HEK293T (cell line): ENCODE measurements at regions not wholly inside any gene's neighbourhood (a gene's known extent, or its start where the extent isn't known, plus 50 kb on each side); places are given as distances from the start of the nearest gene placed in this dataset.

Source experiments
- CTCF ChIA-PET: fragments of 350-600 bp; formaldehyde crosslinking; extraction: SDS; loops from one replicate; lab custom pipeline; 2021; ENCODE audit warnings: antibody characterized with exemption, inconsistent platforms; lab: Yijun Ruan, JAX
- POLR2A ChIA-PET: fragments of 350-600 bp; formaldehyde crosslinking; extraction: SDS; loops from one replicate; lab custom pipeline; 2020; ENCODE audit warnings: antibody characterized with exemption, inconsistent platforms; lab: Yijun Ruan, JAX
- DNase-seq: peaks from one replicate; pipeline ENCODE4 v3.0.0; 2012; ENCODE audit warnings: mixed read lengths; ENCODE audit errors: extremely low spot score
- ARNT ChIP-seq: fragments of 450-650 bp; IDR thresholded peaks from 2 replicates; pipeline ENCODE4 v1.6.1; 2017; ENCODE audit warnings: mild to moderate bottlenecking
- BHLHE40 ChIP-seq: fragments of 450-650 bp; IDR thresholded peaks from 2 replicates; pipeline ENCODE4 v1.6.1; 2016; ENCODE audit warnings: mild to moderate bottlenecking, moderate library complexity, borderline replicate concordance
- CTBP1 ChIP-seq: fragments of 450-650 bp; IDR thresholded peaks from 2 replicates; pipeline ENCODE4 v1.6.1; 2016; ENCODE audit warnings: borderline replicate concordance
- ELF4 ChIP-seq: fragments of 450-650 bp; IDR thresholded peaks from 2 replicates; pipeline ENCODE4 v1.6.1; 2017; ENCODE audit warnings: antibody characterized with exemption
- FOXA1 ChIP-seq: fragments of 450-650 bp; IDR thresholded peaks from 2 replicates; pipeline ENCODE4 v1.6.1; 2016; ENCODE audit warnings: mild to moderate bottlenecking
- FOXK2 ChIP-seq: fragments of 450-650 bp; IDR thresholded peaks from 2 replicates; pipeline ENCODE4 v1.6.1; 2016; ENCODE audit warnings: mild to moderate bottlenecking
- FOXM1 ChIP-seq: fragments of 450-650 bp; IDR thresholded peaks from 2 replicates; pipeline ENCODE4 v1.6.1; 2017; ENCODE audit warnings: mild to moderate bottlenecking, borderline replicate concordance
- HDGF ChIP-seq: fragments of 450-650 bp; IDR thresholded peaks from 2 replicates; pipeline ENCODE4 v1.6.1; 2017; ENCODE audit warnings: antibody characterized with exemption, borderline replicate concordance
- L3MBTL2 ChIP-seq: fragments of 450-650 bp; conservative IDR thresholded peaks from 2 replicates; pipeline ENCODE4 v1.6.1; 2016; ENCODE audit warnings: mild to moderate bottlenecking
- LEF1 ChIP-seq: fragments of 450-650 bp; IDR thresholded peaks from 2 replicates; pipeline ENCODE4 v1.6.1; 2017; ENCODE audit warnings: mild to moderate bottlenecking, borderline replicate concordance
- NFRKB ChIP-seq: fragments of 450-650 bp; IDR thresholded peaks from 2 replicates; pipeline ENCODE4 v1.6.1; 2016; ENCODE audit warnings: mild to moderate bottlenecking, moderate library complexity
- PKNOX1 ChIP-seq: fragments of 450-650 bp; IDR thresholded peaks from 2 replicates; pipeline ENCODE4 v1.6.1; 2016
- SP1 ChIP-seq: fragments of 450-650 bp; IDR thresholded peaks from 2 replicates; pipeline ENCODE4 v1.6.1; 2017
- SUZ12 ChIP-seq: fragments of 450-650 bp; IDR thresholded peaks from 2 replicates; pipeline ENCODE4 v1.6.1; 2016; ENCODE audit warnings: mild to moderate bottlenecking
- TARDBP ChIP-seq: fragments of 450-650 bp; IDR thresholded peaks from 2 replicates; pipeline ENCODE4 v1.6.1; 2016
- ZNF384 ChIP-seq: fragments of 450-650 bp; IDR thresholded peaks from 2 replicates; pipeline ENCODE4 v1.6.1; 2016

DNA sequence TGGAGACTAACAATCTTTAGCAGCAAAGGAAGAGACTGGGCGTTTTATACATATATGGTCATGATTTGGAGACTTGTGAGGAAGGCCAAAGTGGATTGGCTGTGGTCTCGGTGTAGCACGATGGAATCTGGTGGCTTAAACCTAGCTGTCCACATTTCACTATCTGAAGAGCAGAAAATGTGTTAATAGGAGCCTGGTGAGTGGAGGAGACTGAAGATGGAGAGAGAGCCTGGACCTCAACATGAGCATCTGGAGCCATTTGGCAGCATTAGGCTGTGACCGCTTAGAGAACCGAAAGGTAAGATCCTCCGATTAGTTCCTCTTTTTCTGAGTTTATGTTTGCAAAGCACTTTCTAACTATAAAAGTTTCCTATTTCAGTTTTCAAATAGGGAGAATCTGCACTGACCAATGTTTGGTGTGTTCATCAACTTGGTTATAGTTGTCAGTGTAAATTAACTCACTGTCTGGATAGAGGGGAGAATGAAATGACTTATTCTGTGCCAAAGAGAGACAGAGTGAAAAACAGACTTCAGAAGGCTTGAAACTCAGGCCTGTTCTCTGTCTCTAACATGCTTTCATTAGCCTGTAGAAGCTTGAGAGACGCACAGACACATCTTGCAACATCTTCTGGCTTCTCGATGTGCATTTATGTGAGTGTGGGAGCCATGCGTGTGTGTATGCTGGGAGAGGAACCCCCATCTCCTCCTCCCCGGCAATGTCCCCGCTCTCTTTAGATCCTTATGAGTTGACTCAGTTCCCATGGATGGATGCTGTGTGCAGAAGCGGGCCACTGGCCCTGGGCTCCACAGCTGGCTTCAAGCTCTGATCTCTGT, 244.7 kb upstream of the TBL1XR1 start:
- TF ChIP-seq PKNOX1 = no peak
- TF ChIP-seq ELF4 = no peak
- no peak for TF ChIP-seq ZNF384
- no peak for TF ChIP-seq HDGF
- TF ChIP-seq BHLHE40 = no peak
- TF ChIP-seq SUZ12 = no peak
- TF ChIP-seq L3MBTL2 = no peak
- TF ChIP-seq SP1 = no peak
- no peak for TF ChIP-seq FOXA1
- no peak for TF ChIP-seq ARNT
- TF ChIP-seq LEF1 = no peak
- TF ChIP-seq FOXM1 = no peak
- TF ChIP-seq TARDBP = no peak
- TF ChIP-seq FOXK2 = no peak
- no peak for TF ChIP-seq NFRKB
- TF ChIP-seq CTBP1 = no peak
- ChIA-PET CTCF (no interaction called here), POLR2A (no interaction called here)
- DNase-seq = no peak

GRCh38 chr3:177443469-177443868, 246.2 kb upstream of the TBL1XR1 start:
- TF ChIP-seq ELF4 = no peak
- no peak for TF ChIP-seq FOXM1
- TF ChIP-seq FOXK2 = no peak
- TF ChIP-seq SUZ12 = no peak
- no peak for TF ChIP-seq LEF1
- TF ChIP-seq PKNOX1 = no peak
- no peak for DNase-seq
- ChIA-PET CTCF (no interaction called here), POLR2A (no interaction called here)

- ChIA-PET POLR2A (no interaction called here), CTCF (no interaction called here)
- no peak for DNase-seq
- TF ChIP-seq CTBP1 (no peak), FOXM1 (no peak), ELF4 (no peak), PKNOX1 (no peak), SUZ12 (no peak), NFRKB (no peak), FOXA1 (no peak), LEF1 (no peak), BHLHE40 (no peak)
Measured at GRCh38 chr3:177444696-177445095, 247.4 kb upstream of the TBL1XR1 start.

- TF ChIP-seq L3MBTL2 (no peak), ARNT (no peak), ELF4 (no peak), PKNOX1 (no peak), SP1 (no peak), TARDBP (no peak)
- POLR2A ChIA-PET = no interaction called here
- no peak for DNase-seq
- CTCF ChIA-PET = no interaction called here
Measured at GRCh38 chr3:177445549-177445948, 248.3 kb upstream of the TBL1XR1 start.

DNA sequence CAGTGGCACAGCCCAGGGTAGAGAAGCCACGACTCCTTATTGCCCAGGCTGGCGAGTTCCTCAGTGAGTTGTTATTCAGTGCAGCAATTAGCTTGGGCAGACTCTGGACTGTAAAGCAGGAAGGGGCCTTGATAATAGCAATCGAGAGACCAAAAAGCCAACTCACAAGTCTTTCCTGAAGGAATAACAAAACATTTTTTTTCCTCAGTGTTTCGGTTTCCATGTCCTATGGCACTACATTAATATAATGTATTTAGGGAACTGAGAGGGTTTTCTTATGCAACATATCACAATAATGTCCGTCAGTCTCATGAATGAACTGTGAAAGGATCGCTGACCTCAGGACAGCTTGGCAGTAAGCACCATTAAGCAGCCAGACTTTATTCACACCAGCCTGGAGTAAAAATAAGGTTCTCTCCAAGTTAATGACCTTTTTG, 248.9 kb upstream of the TBL1XR1 start:
- DNase-seq = no peak
- POLR2A ChIA-PET = no interaction called here
- CTCF ChIA-PET = no interaction called here
- TF ChIP-seq NFRKB (no peak), CTBP1 (no peak), ELF4 (no peak), SP1 (no peak), LEF1 (no peak), SUZ12 (no peak), PKNOX1 (no peak), HDGF (no peak), FOXA1 (no peak), TARDBP (no peak), FOXK2 (no peak), ZNF384 (no peak), FOXM1 (no peak), L3MBTL2 (no peak), ARNT (no peak), BHLHE40 (no peak)

- ChIA-PET POLR2A (no interaction called here), CTCF (no interaction called here)
- TF ChIP-seq HDGF (no peak), SP1 (no peak), ELF4 (no peak), CTBP1 (no peak), FOXM1 (no peak), NFRKB (no peak)
- DNase-seq = no peak
Measured at GRCh38 chr3:177447938-177448337, 250.7 kb upstream of the TBL1XR1 start.
